ENCODE measurements at regions not wholly inside any gene's neighbourhood (a gene's known extent, or its start where the extent isn't known, plus 50 kb on each side); places are given as distances from the start of the nearest gene placed in this dataset.

GRCh38 chr18:29523371-29523770 lies 1346.4 kb upstream of the CDH2 start:
- Histone ChIP-seq H2AK5ac (ENCODE audit: low read depth, low read length) (no peak overlapping the region), H2BK120ac (replicated peaks; ENCODE audit: low read depth, low read length) (no peak overlapping the region), H3K4me1 (replicated peaks in 1 of 4; ENCODE audit: control insufficient read depth in 3 of 4, insufficient read depth in 4 of 4, low read length in 3 of 4) (no peaks in the 10 kb centered on the region), H3K4ac (replicated peaks; ENCODE audit: insufficient read length, low read depth, low read length) (no peak overlapping the region), H2AFZ (ENCODE audit: low read length) (no peak overlapping the region), H3K9me3 (ENCODE audit: insufficient read depth in 2 of 2, low read depth in 1 of 2, low read length in 1 of 2) (no peaks in the 10 kb centered on the region), H2BK20ac (ENCODE audit: low read length) (no peak overlapping the region), H4K20me1 (replicated peaks in 1 of 2; ENCODE audit: control insufficient read depth in 1 of 2, insufficient read depth in 2 of 2, low read length in 2 of 2) (no peaks in the 10 kb centered on the region), H3K18ac (ENCODE audit: extremely low read depth, low read length) (no peak overlapping the region), H3K23me2 (ENCODE audit: low read depth, low read length) (no peaks in the 10 kb centered on the region), H2BK12ac (ENCODE audit: low read depth, low read length) (no peak overlapping the region), H3K27ac (ENCODE audit: low read depth, low read length) (no peak overlapping the region), H3K4me2 (ENCODE audit: insufficient read depth in 1 of 2, low read depth in 2 of 2, low read length in 2 of 2) (no peak overlapping the region), H3K79me1 (ENCODE audit: low read depth, low read length) (no peaks in the 10 kb centered on the region), H3K9ac (replicated peaks in 1 of 4; ENCODE audit: extremely low read depth in 1 of 4, low read depth in 3 of 4, low read length in 3 of 4) (no peak overlapping the region), H4K91ac (replicated peaks; ENCODE audit: insufficient read length, low read length) (no peak overlapping the region), H3K14ac (ENCODE audit: insufficient read length) (no peak overlapping the region), H3K56ac (replicated peaks; ENCODE audit: insufficient read length, low read depth, low read length) (no peak overlapping the region), H2BK5ac (ENCODE audit: low read depth, low read length) (no peak overlapping the region), H3K27me3 (replicated peaks in 1 of 4; ENCODE audit: control insufficient read depth in 3 of 4, extremely low read depth in 1 of 4, insufficient read depth in 3 of 4, low read length in 3 of 4) (no peaks in the 10 kb centered on the region), H2BK15ac (ENCODE audit: low read length) (no peak overlapping the region), H3K23ac (ENCODE audit: insufficient read length) (no peak overlapping the region), H3K79me2 (ENCODE audit: control insufficient read depth in 1 of 2, insufficient read depth in 2 of 2, low read length in 2 of 2) (no peaks in the 10 kb centered on the region), H3K4me3 (ENCODE audit: extremely low read depth in 1 of 4, insufficient read depth in 2 of 4, low read depth in 3 of 4, low read length in 4 of 4) (no peak overlapping the region), H4K5ac (ENCODE audit: insufficient read length, low read depth, low read length) (no peak overlapping the region), H4K8ac (ENCODE audit: extremely low read depth, insufficient read depth, low read length) (no peak overlapping the region), H3K36me3 (ENCODE audit: control insufficient read depth in 2 of 4, insufficient read depth in 4 of 4, low read length in 3 of 4) (no peaks in the 10 kb centered on the region)
- CTCF ChIA-PET (ENCODE audit: partially characterized antibody) = no interaction called here
- DNase-seq (ENCODE audit: low read depth in 1 of 2, low spot score in 2 of 2) (no peak), FAIRE-seq (no peak)
- POLR2A ChIA-PET (ENCODE audit: partially characterized antibody) = no interaction called here
- 87% methylated on average over 3 of the region's 3 CpGs; no CpG with 5 or more reads in 1 of the 2 experiments for WGBS, 2 experiments (ENCODE audit: extremely low coverage in 1 of 2, insufficient coverage in 1 of 2, insufficient read length in 1 of 2, insufficient replicate concordance in 2 of 2, low coverage in 1 of 2, low lambda C conversion rate in 2 of 2, missing lambda C conversion rate in 1 of 2)
- no peak for TF ChIP-seq GABPA (IDR thresholded peaks at IDR 0.05; ENCODE audit: borderline replicate concordance, insufficient read depth, low read length)
- no peak for TF ChIP-seq CHD1 (IDR thresholded peaks at IDR 0.05; ENCODE audit: low read depth, low read length)
- TF ChIP-seq E2F6 (IDR thresholded peaks at IDR 0.05) = no peak
- no peak for TF ChIP-seq TAF7 (optimal IDR thresholded peaks at IDR 0.05; ENCODE audit: borderline replicate concordance, low read depth, low read length)
- no peak for TF ChIP-seq CHD2 (IDR thresholded peaks at IDR 0.05; ENCODE audit: low read length)
- TF ChIP-seq JUN (IDR thresholded peaks at IDR 0.05; ENCODE audit: low read depth, low read length) = no peak
- no peak for TF ChIP-seq BACH1 (IDR thresholded peaks at IDR 0.05; ENCODE audit: low read length)
- no peak for TF ChIP-seq ATF2 (IDR thresholded peaks at IDR 0.05; ENCODE audit: low read length)
- no peak for TF ChIP-seq CTBP2 (IDR thresholded peaks at IDR 0.05; ENCODE audit: borderline replicate concordance, insufficient read depth, insufficient read length, low read length)
